ENCODE measurements at regions not wholly inside any gene's neighbourhood (a gene's known extent, or its start where the extent isn't known, plus 50 kb on each side); places are given as distances from the start of the nearest gene placed in this dataset.
"Not testable (repeated sequence)": the region's sequence is repeated elsewhere in the genome, so short reads cannot be mapped to it uniquely, and the experiment has no call there.

DNA sequence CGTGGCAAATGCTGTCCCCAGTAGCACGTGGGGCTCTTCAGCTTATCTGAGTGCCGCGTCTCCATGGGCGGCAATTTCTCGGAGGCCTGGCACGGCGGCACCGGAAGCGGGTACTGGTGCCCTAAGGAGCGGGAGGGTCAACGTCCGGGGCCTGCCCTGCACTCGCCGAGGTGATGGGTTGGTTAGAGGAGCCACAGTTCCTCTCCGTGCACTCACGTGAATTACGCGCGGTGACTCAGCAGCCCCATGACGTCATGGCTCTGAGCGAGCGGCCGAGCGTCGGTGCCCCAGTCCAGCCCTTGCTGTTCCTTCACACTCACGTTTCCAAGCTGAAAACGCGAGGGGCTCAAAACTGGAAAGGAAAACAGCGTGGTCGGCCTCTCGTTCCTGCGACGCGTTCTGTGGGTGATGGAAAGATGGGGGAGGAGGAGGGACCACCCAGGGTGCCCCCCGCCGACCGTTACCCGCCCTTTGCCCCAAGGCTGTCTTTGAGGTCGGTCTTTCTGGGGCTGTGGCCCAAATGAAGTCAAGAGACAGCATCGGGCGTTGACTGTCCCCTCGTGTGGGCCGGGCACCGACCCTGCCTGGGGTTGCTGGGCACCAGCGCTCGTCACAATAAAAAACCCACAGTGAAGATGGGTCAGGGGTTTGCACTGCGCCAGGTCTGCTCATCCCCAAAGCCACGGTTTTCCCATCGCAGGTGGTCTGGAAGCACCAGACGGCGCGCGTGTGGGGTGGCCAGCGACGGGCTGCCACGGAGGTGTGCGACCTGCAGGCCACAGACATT is 70.4 kb upstream of the CFAP46 start:
- peak overlapping the region; percentile 60 to 72 for H3K27ac ChIP-seq (ENCODE audit: low read depth in 1 of 2, low read length in 2 of 2)
- H3K9me3 ChIP-seq (ENCODE audit: control insufficient read depth in 4 of 4, low read length in 3 of 4) = no peaks in the 10 kb centered on the region
- no peak overlapping the region for H3K9ac ChIP-seq (ENCODE audit: low read depth in 1 of 2, low read length in 2 of 2)
- H3K36me3 ChIP-seq (ENCODE audit: control insufficient read depth in 4 of 4, insufficient read depth in 3 of 4, low read depth in 1 of 4, low read length in 3 of 4) = no peaks in the 10 kb centered on the region
- H3K27me3 ChIP-seq (ENCODE audit: control insufficient read depth in 4 of 4, insufficient read depth in 4 of 4, low read length in 3 of 4) = no peaks in the 10 kb centered on the region
- no peak for TF ChIP-seq JUND (IDR thresholded peaks at IDR 0.05)
- no peak for TF ChIP-seq SP1 (IDR thresholded peaks at IDR 0.05)
- TF ChIP-seq, protein P1, sequence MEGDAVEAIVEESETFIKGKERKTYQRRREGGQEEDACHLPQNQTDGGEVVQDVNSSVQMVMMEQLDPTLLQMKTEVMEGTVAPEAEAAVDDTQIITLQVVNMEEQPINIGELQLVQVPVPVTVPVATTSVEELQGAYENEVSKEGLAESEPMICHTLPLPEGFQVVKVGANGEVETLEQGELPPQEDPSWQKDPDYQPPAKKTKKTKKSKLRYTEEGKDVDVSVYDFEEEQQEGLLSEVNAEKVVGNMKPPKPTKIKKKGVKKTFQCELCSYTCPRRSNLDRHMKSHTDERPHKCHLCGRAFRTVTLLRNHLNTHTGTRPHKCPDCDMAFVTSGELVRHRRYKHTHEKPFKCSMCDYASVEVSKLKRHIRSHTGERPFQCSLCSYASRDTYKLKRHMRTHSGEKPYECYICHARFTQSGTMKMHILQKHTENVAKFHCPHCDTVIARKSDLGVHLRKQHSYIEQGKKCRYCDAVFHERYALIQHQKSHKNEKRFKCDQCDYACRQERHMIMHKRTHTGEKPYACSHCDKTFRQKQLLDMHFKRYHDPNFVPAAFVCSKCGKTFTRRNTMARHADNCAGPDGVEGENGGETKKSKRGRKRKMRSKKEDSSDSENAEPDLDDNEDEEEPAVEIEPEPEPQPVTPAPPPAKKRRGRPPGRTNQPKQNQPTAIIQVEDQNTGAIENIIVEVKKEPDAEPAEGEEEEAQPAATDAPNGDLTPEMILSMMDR (IDR thresholded peaks at IDR 0.05; ENCODE audit: low read depth, low read length, missing input control) = no peak
- TF ChIP-seq HNF4G (IDR thresholded peaks at IDR 0.05) = no peak
- TF ChIP-seq, protein P2, sequence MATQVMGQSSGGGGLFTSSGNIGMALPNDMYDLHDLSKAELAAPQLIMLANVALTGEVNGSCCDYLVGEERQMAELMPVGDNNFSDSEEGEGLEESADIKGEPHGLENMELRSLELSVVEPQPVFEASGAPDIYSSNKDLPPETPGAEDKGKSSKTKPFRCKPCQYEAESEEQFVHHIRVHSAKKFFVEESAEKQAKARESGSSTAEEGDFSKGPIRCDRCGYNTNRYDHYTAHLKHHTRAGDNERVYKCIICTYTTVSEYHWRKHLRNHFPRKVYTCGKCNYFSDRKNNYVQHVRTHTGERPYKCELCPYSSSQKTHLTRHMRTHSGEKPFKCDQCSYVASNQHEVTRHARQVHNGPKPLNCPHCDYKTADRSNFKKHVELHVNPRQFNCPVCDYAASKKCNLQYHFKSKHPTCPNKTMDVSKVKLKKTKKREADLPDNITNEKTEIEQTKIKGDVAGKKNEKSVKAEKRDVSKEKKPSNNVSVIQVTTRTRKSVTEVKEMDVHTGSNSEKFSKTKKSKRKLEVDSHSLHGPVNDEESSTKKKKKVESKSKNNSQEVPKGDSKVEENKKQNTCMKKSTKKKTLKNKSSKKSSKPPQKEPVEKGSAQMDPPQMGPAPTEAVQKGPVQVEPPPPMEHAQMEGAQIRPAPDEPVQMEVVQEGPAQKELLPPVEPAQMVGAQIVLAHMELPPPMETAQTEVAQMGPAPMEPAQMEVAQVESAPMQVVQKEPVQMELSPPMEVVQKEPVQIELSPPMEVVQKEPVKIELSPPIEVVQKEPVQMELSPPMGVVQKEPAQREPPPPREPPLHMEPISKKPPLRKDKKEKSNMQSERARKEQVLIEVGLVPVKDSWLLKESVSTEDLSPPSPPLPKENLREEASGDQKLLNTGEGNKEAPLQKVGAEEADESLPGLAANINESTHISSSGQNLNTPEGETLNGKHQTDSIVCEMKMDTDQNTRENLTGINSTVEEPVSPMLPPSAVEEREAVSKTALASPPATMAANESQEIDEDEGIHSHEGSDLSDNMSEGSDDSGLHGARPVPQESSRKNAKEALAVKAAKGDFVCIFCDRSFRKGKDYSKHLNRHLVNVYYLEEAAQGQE (IDR thresholded peaks at IDR 0.05) = no peak
- TF ChIP-seq RAD21 (IDR thresholded peaks at IDR 0.05) = no peak
- TF ChIP-seq YY1 (IDR thresholded peaks at IDR 0.05) = no peak
- no peak for DNase-seq (ENCODE audit: low spot score)
- H3K4me3 ChIP-seq (ENCODE audit: low read depth in 1 of 3, low read length in 3 of 3) = no peak overlapping the region
- WGBS = 91% methylated on average over 58 of the region's 58 CpGs
- H3K4me1 ChIP-seq (ENCODE audit: control insufficient read depth in 4 of 4, insufficient read depth in 4 of 4, low read length in 3 of 4) = peaks cover 0 to 3% (median 0%) of the 10 kb centered on the region in 4 donors

DNA sequence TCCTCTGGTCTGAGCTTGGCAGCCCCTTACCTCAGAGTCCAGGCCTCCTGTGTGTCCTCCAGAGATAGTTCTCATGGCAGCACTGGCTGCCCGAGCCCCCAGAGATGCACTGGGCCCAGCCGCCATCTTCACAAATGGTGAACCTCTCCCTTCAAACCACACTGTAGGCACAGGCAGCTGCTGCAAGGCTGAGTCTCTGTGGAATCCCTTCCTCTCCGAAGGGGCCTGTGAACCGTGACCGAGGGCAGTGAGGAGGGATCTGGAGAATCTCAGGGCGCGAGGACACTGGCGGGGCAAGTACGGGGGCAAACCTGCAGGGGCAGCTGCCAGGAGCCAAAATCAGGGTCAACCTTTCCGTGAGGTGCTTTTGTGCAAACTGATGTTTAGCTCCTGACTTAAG is 69.5 kb upstream of the CFAP46 start:
- H3K4me1 ChIP-seq (ENCODE audit: control insufficient read depth in 4 of 4, insufficient read depth in 4 of 4, low read length in 3 of 4) = peaks cover 0 to 3% (median 0%) of the 10 kb centered on the region in 4 donors
- no peaks in the 10 kb centered on the region for H3K9me3 ChIP-seq (ENCODE audit: control insufficient read depth in 4 of 4, low read length in 3 of 4)
- no peaks in the 10 kb centered on the region for H3K27me3 ChIP-seq (ENCODE audit: control insufficient read depth in 4 of 4, insufficient read depth in 4 of 4, low read length in 3 of 4)
- H3K4me3 ChIP-seq (ENCODE audit: low read depth in 1 of 3, low read length in 3 of 3) = no peak overlapping the region
- 88% methylated on average over 10 of the region's 10 CpGs for WGBS
- TF ChIP-seq, protein P3, sequence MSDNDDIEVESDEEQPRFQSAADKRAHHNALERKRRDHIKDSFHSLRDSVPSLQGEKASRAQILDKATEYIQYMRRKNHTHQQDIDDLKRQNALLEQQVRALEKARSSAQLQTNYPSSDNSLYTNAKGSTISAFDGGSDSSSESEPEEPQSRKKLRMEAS (IDR thresholded peaks at IDR 0.05) = no peak
- TF ChIP-seq, protein P1 (IDR thresholded peaks at IDR 0.05; ENCODE audit: low read depth, low read length, missing input control) = no peak
- no peak for TF ChIP-seq HNF4A (conservative IDR thresholded peaks at IDR 0.05)
- TF ChIP-seq, protein P2 (IDR thresholded peaks at IDR 0.05) = no peak
- no peak for TF ChIP-seq EGR1 (IDR thresholded peaks at IDR 0.05; ENCODE audit: low read depth in 2 of 2)
- TF ChIP-seq HNF4G (IDR thresholded peaks at IDR 0.05) = no peak
- TF ChIP-seq FOXA1 (IDR thresholded peaks at IDR 0.05) = no peak
- no peaks in the 10 kb centered on the region for H3K36me3 ChIP-seq (ENCODE audit: control insufficient read depth in 4 of 4, insufficient read depth in 3 of 4, low read depth in 1 of 4, low read length in 3 of 4)
- no peak for DNase-seq (ENCODE audit: low spot score)
- H3K9ac ChIP-seq (ENCODE audit: low read depth in 1 of 2, low read length in 2 of 2) = no peak overlapping the region
- no peak overlapping the region for H3K27ac ChIP-seq (ENCODE audit: low read depth in 1 of 2, low read length in 2 of 2)

DNA sequence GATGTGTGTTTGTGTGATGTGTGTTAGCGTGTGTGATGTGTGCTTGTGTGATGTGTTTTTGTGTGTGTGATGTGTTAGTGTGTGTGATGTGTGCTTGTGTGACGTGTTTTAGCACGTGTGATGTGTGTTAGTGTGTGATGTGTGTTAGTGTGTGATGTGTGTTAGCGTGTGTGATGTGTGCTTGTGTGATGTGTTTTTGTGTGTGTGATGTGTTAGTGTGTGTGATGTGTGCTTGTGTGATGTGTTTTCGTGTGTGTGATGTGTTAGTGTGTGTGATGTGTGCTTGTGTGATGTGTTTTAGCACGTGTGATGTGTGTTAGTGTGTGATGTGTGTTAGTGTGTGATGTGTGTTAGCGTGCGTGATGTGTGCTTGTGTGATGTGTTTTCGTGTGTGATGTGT is 69.0 kb upstream of the CFAP46 start:
- not testable (repeated sequence) for H3K4me3 ChIP-seq (ENCODE audit: low read depth in 1 of 3, low read length in 3 of 3); H3K9me3 ChIP-seq (ENCODE audit: control insufficient read depth in 4 of 4, low read length in 3 of 4); H3K27me3 ChIP-seq (ENCODE audit: control insufficient read depth in 4 of 4, insufficient read depth in 4 of 4, low read length in 3 of 4); H3K9ac ChIP-seq (ENCODE audit: low read depth in 1 of 2, low read length in 2 of 2); H3K36me3 ChIP-seq (ENCODE audit: control insufficient read depth in 4 of 4, insufficient read depth in 3 of 4, low read depth in 1 of 4, low read length in 3 of 4); H3K27ac ChIP-seq (ENCODE audit: low read depth in 1 of 2, low read length in 2 of 2); H3K4me1 ChIP-seq (ENCODE audit: control insufficient read depth in 4 of 4, insufficient read depth in 4 of 4, low read length in 3 of 4); DNase-seq (ENCODE audit: low spot score)
- 87% methylated on average over 9 of the region's 9 CpGs for WGBS

DNA sequence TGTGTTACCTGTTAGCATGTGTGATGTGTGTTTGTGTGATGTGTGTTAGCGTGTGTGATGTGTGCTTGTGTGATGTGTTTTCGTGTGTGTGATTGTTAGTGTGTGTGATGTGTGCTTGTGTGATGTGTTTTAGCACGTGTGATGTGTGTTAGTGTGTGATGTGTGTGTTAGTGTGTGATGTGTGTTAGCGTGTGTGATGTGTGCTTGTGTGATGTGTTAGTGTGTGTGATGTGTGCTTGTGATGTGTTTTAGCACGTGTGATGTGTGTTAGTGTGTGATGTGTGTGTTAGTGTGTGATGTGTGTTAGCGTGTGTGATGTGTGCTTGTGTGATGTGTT is 68.4 kb upstream of the CFAP46 start:
- not testable (repeated sequence) for H3K36me3 ChIP-seq (ENCODE audit: control insufficient read depth in 4 of 4, insufficient read depth in 3 of 4, low read depth in 1 of 4, low read length in 3 of 4); H3K27me3 ChIP-seq (ENCODE audit: control insufficient read depth in 4 of 4, insufficient read depth in 4 of 4, low read length in 3 of 4); H3K4me3 ChIP-seq (ENCODE audit: low read depth in 1 of 3, low read length in 3 of 3); H3K4me1 ChIP-seq (ENCODE audit: control insufficient read depth in 4 of 4, insufficient read depth in 4 of 4, low read length in 3 of 4); DNase-seq (ENCODE audit: low spot score); H3K27ac ChIP-seq (ENCODE audit: low read depth in 1 of 2, low read length in 2 of 2); H3K9me3 ChIP-seq (ENCODE audit: control insufficient read depth in 4 of 4, low read length in 3 of 4); H3K9ac ChIP-seq (ENCODE audit: low read depth in 1 of 2, low read length in 2 of 2)
- WGBS = 87% methylated on average over 6 of the region's 6 CpGs
